HEK293 (cell line): ENCODE measurements at regions not wholly inside any gene's neighbourhood (a gene's known extent, or its start where the extent isn't known, plus 50 kb on each side); places are given as distances from the start of the nearest gene placed in this dataset.

Source experiments
- CTCF ChIA-PET: fragments of 350-600 bp; formaldehyde crosslinking; extraction: SDS; loops from one replicate; lab custom pipeline; 2021; ENCODE audit warnings: antibody characterized with exemption; lab: Yijun Ruan, JAX
- POLR2A ChIA-PET: fragments of 300-600 bp; formaldehyde crosslinking; extraction: SDS; loops from one replicate; lab custom pipeline; 2020; ENCODE audit warnings: antibody characterized with exemption, inconsistent platforms; lab: Yijun Ruan, JAX
- H3K27ac ChIP-seq: fragments of 200-500 bp; sonication (Bioruptor generic); 2 replicates; pipeline ENCODE4 v1.5.1; 2014; ENCODE audit warnings: low read depth, low read length, control low read depth, inconsistent platforms; ENCODE audit errors: extremely low read depth
- H3K36me3 ChIP-seq, 2 experiments: fragments of 200-500 bp in 1 of 2; sonication (Bioruptor generic) in 1 of 2; 1 replicate in 1 of 2; 2 replicates in 1 of 2; pipeline ENCODE4 v1.5.1; 2014 to 2017; ENCODE audit warnings: inconsistent platforms in 2 of 2, low read length in 2 of 2; ENCODE audit not compliant: control insufficient read depth in 2 of 2, insufficient read depth in 1 of 2
- H3K4me1 ChIP-seq: fragments of 200-500 bp; sonication (Bioruptor generic); 2 replicates; pipeline ENCODE4 v1.5.1; 2014; ENCODE audit warnings: mild to moderate bottlenecking, low read length, inconsistent platforms; ENCODE audit not compliant: control insufficient read depth, insufficient read depth
- H3K4me3 ChIP-seq: 2 replicates; pipeline ENCODE4 v1.5.1; 2011; ENCODE audit warnings: low read depth, mild to moderate bottlenecking, control low read depth, low read length, moderate library complexity
- H3K9me3 ChIP-seq: fragments of 200-500 bp; sonication (Bioruptor generic); 2 replicates; pipeline ENCODE4 v1.5.1; 2014; ENCODE audit warnings: low read depth, low read length, inconsistent platforms; ENCODE audit not compliant: control insufficient read depth, insufficient read depth
- ELK4 ChIP-seq: IDR thresholded peaks from 2 replicates; pipeline ENCODE4 v1.6.1; 2011; ENCODE audit warnings: mild to moderate bottlenecking, low read depth, low read length, borderline replicate concordance
- GLIS1 ChIP-seq: fragments of 450-650 bp; formaldehyde crosslinking; IDR thresholded peaks from 2 replicates; pipeline ENCODE4 v1.5.1; 2016; ENCODE audit warnings: missing biosample characterization, missing genetic modification characterization
- PRDM1 ChIP-seq: fragments of 450-650 bp; formaldehyde crosslinking; IDR thresholded peaks from 2 replicates; pipeline ENCODE4; 2016; ENCODE audit warnings: missing biosample characterization, missing genetic modification characterization
- REST ChIP-seq: fragments of 450-650 bp; formaldehyde crosslinking; IDR thresholded peaks from 2 replicates; pipeline ENCODE4 v1.5.1; 2016; ENCODE audit warnings: missing biosample characterization, missing genetic modification characterization
- ZBTB17 ChIP-seq: fragments of 450-650 bp; formaldehyde crosslinking; IDR thresholded peaks from 2 replicates; pipeline ENCODE4 v1.5.1; 2016; ENCODE audit warnings: missing biosample characterization, missing genetic modification characterization
- ZBTB7A ChIP-seq: fragments of 450-650 bp; formaldehyde crosslinking; IDR thresholded peaks from 2 replicates; pipeline ENCODE4 v1.5.1; 2016; ENCODE audit warnings: low read depth, missing biosample characterization, missing genetic modification characterization
- ZNF214 ChIP-seq: fragments of 450-650 bp; formaldehyde crosslinking; IDR thresholded peaks from 2 replicates; pipeline ENCODE4 v1.5.1; 2017; ENCODE audit warnings: missing biosample characterization, mild to moderate bottlenecking, missing genetic modification characterization, borderline replicate concordance
- ZNF239 ChIP-seq: fragments of 450-650 bp; formaldehyde crosslinking; IDR thresholded peaks from 2 replicates; pipeline ENCODE4 v1.5.1; 2016; ENCODE audit warnings: missing biosample characterization, missing genetic modification characterization
- ZNF302 ChIP-seq: fragments of 450-650 bp; formaldehyde crosslinking; IDR thresholded peaks from 2 replicates; pipeline ENCODE4 v1.5.1; 2016; ENCODE audit warnings: missing biosample characterization, missing genetic modification characterization, low read depth
- ZNF335 ChIP-seq: fragments of 450-650 bp; formaldehyde crosslinking; conservative IDR thresholded peaks from 2 replicates; pipeline ENCODE4 v1.5.1; 2016; ENCODE audit warnings: missing biosample characterization, missing genetic modification characterization
- ZNF561 ChIP-seq: fragments of 450-650 bp; IDR thresholded peaks from 2 replicates; pipeline ENCODE4 v1.5.1; 2018; ENCODE audit warnings: missing biosample characterization, missing genetic modification characterization, borderline replicate concordance
- TF ChIP-seq, protein P1 (sequence below): fragments of 450-650 bp; formaldehyde crosslinking; IDR thresholded peaks from 2 replicates; pipeline ENCODE4 v1.5.1; 2016; ENCODE audit warnings: missing biosample characterization, missing genetic modification characterization
- TF ChIP-seq, protein P2 (sequence below): fragments of 450-650 bp; formaldehyde crosslinking; IDR thresholded peaks from 2 replicates; pipeline ENCODE4 v1.5.1; 2016; ENCODE audit warnings: missing biosample characterization, missing genetic modification characterization
- TF ChIP-seq, protein P3 (sequence below): fragments of 450-650 bp; formaldehyde crosslinking; IDR thresholded peaks from 2 replicates; pipeline ENCODE4 v1.5.1; 2016; ENCODE audit warnings: missing biosample characterization, missing genetic modification characterization
- TF ChIP-seq, protein P4 (sequence below): fragments of 450-650 bp; IDR thresholded peaks from 2 replicates; pipeline ENCODE4 v1.5.1; 2018; ENCODE audit warnings: missing biosample characterization, missing genetic modification characterization
- TF ChIP-seq, protein P5 (sequence below): fragments of 450-650 bp; formaldehyde crosslinking; IDR thresholded peaks from 2 replicates; pipeline ENCODE4 v1.5.1; 2016; ENCODE audit warnings: missing biosample characterization, missing genetic modification characterization

GRCh38 chr3:81173514-81173913 is 587.9 kb downstream of the GBE1 start:
- TF ChIP-seq ZNF214 (tag by site-specific recombination) (no peak), ZNF335 (tag by site-specific recombination) (no peak), ZBTB17 (no peak)
- ChIA-PET CTCF (interaction anchor here (0.7 to 1.3 kb wide), 2 partner anchors 10 to 368 kb away, joined by 3 to 6 read pairs; no protein-coding TSS in a partner anchor), POLR2A (no interaction called here)
- Histone ChIP-seq H3K27ac (no peak overlapping the region), H3K4me1 (no peaks in the 10 kb centered on the region), H3K4me3 (no peak overlapping the region), H3K9me3 (no peaks in the 10 kb centered on the region), H3K36me3 (no peaks in the 10 kb centered on the region)

- ChIA-PET POLR2A (no interaction called here), CTCF (no interaction called here)
- no peaks in the 10 kb centered on the region for H3K4me1 ChIP-seq
- no peak for TF ChIP-seq ZBTB7A (tag by site-specific recombination)
- TF ChIP-seq REST (tag by site-specific recombination) = no peak
- no peak for TF ChIP-seq ZNF561 (tag by site-specific recombination)
- TF ChIP-seq GLIS1 (tag by site-specific recombination) = no peak
- no peak for TF ChIP-seq PRDM1 (tag by site-specific recombination)
- TF ChIP-seq ZNF239 = no peak
- TF ChIP-seq, protein P1, sequence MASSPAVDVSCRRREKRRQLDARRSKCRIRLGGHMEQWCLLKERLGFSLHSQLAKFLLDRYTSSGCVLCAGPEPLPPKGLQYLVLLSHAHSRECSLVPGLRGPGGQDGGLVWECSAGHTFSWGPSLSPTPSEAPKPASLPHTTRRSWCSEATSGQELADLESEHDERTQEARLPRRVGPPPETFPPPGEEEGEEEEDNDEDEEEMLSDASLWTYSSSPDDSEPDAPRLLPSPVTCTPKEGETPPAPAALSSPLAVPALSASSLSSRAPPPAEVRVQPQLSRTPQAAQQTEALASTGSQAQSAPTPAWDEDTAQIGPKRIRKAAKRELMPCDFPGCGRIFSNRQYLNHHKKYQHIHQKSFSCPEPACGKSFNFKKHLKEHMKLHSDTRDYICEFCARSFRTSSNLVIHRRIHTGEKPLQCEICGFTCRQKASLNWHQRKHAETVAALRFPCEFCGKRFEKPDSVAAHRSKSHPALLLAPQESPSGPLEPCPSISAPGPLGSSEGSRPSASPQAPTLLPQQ = no peak
- no peak for TF ChIP-seq ELK4
- TF ChIP-seq, protein P2, sequence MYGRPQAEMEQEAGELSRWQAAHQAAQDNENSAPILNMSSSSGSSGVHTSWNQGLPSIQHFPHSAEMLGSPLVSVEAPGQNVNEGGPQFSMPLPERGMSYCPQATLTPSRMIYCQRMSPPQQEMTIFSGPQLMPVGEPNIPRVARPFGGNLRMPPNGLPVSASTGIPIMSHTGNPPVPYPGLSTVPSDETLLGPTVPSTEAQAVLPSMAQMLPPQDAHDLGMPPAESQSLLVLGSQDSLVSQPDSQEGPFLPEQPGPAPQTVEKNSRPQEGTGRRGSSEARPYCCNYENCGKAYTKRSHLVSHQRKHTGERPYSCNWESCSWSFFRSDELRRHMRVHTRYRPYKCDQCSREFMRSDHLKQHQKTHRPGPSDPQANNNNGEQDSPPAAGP (tag by site-specific recombination) = no peak
- TF ChIP-seq, protein P3, sequence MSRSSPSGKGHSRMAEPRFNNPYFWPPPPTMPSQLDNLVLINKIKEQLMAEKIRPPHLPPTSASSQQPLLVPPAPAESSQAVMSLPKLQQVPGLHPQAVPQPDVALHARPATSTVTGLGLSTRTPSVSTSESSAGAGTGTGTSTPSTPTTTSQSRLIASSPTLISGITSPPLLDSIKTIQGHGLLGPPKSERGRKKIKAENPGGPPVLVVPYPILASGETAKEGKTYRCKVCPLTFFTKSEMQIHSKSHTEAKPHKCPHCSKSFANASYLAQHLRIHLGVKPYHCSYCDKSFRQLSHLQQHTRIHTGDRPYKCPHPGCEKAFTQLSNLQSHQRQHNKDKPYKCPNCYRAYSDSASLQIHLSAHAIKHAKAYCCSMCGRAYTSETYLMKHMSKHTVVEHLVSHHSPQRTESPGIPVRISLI (tag by site-specific recombination) = no peak
- TF ChIP-seq, protein P4, sequence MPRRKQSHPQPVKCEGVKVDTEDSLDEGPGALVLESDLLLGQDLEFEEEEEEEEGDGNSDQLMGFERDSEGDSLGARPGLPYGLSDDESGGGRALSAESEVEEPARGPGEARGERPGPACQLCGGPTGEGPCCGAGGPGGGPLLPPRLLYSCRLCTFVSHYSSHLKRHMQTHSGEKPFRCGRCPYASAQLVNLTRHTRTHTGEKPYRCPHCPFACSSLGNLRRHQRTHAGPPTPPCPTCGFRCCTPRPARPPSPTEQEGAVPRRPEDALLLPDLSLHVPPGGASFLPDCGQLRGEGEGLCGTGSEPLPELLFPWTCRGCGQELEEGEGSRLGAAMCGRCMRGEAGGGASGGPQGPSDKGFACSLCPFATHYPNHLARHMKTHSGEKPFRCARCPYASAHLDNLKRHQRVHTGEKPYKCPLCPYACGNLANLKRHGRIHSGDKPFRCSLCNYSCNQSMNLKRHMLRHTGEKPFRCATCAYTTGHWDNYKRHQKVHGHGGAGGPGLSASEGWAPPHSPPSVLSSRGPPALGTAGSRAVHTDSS = no peak
- no peak for TF ChIP-seq ZNF302 (tag by site-specific recombination)
- no peak for TF ChIP-seq ZBTB17
- TF ChIP-seq, protein P5, sequence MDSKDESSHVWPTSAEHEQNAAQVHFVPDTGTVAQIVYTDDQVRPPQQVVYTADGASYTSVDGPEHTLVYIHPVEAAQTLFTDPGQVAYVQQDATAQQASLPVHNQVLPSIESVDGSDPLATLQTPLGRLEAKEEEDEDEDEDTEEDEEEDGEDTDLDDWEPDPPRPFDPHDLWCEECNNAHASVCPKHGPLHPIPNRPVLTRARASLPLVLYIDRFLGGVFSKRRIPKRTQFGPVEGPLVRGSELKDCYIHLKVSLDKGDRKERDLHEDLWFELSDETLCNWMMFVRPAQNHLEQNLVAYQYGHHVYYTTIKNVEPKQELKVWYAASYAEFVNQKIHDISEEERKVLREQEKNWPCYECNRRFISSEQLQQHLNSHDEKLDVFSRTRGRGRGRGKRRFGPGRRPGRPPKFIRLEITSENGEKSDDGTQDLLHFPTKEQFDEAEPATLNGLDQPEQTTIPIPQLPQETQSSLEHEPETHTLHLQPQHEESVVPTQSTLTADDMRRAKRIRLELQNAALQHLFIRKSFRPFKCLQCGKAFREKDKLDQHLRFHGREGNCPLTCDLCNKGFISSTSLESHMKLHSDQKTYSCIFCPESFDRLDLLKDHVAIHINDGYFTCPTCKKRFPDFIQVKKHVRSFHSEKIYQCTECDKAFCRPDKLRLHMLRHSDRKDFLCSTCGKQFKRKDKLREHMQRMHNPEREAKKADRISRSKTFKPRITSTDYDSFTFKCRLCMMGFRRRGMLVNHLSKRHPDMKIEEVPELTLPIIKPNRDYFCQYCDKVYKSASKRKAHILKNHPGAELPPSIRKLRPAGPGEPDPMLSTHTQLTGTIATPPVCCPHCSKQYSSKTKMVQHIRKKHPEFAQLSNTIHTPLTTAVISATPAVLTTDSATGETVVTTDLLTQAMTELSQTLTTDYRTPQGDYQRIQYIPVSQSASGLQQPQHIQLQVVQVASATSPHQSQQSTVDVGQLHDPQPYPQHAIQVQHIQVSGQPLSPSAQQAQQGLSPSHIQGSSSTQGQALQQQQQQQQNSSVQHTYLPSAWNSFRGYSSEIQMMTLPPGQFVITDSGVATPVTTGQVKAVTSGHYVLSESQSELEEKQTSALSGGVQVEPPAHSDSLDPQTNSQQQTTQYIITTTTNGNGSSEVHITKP = no peak
- TF ChIP-seq, all 188 proteins: peak for 0
- H3K4me3 ChIP-seq = no peak overlapping the region
- H3K9me3 ChIP-seq = no peaks in the 10 kb centered on the region
- no peak overlapping the region for H3K27ac ChIP-seq
- H3K36me3 ChIP-seq = no peaks in the 10 kb centered on the region
These were observed 591.1 kb downstream of the GBE1 start for GRCh38 chr3:81170298-81170697.
